ENCODE measurements at regions not wholly inside any gene's neighbourhood (a gene's known extent, or its start where the extent isn't known, plus 50 kb on each side); places are given as distances from the start of the nearest gene placed in this dataset.
"Not testable (repeated sequence)": the region's sequence is repeated elsewhere in the genome, so short reads cannot be mapped to it uniquely, and the experiment has no call there.

- WGBS, 4 donors = 64 to 80% (median 70%) methylated on average over 5 of the region's 5 CpGs
- no peaks in the 10 kb centered on the region for H3K4me1 ChIP-seq (replicated peaks in 1 of 2)
- no peak overlapping the region for H3K27ac ChIP-seq
- H3K27me3 ChIP-seq = no peaks in the 10 kb centered on the region
- intact Hi-C loops (cut with DNase I) = no loop called here
- no peaks in the 10 kb centered on the region for H3K36me3 ChIP-seq (replicated peaks in 1 of 2)
- TF ChIP-seq POLR2A (IDR thresholded peaks at IDR 0.05) (no peak), CTCF (IDR thresholded peaks at IDR 0.05) (no peak)
- H3K9me3 ChIP-seq (replicated peaks in 1 of 3) = peaks cover 0 to 4% (median 0%) of the 10 kb centered on the region in 3 donors
- no peak for DNase-seq
- no peak overlapping the region for H3K4me3 ChIP-seq
These were observed 314.3 kb downstream of the BRD1 start for GRCh38 chr22:49513358-49513851.

GRCh38 chr22:49512487-49513165 is 315.0 kb downstream of the BRD1 start:
- Histone ChIP-seq H3K27ac (no peak overlapping the region), H3K4me3 (no peak overlapping the region), H3K9me3 (replicated peaks in 1 of 3) (peaks cover 0 to 4% (median 0%) of the 10 kb centered on the region in 3 donors), H3K4me1 (replicated peaks in 1 of 2) (no peaks in the 10 kb centered on the region), H3K36me3 (replicated peaks in 1 of 2) (no peaks in the 10 kb centered on the region), H3K27me3 (no peaks in the 10 kb centered on the region)
- 62 to 73% (median 63%) methylated on average over 13 of the region's 13 CpGs for WGBS, 4 donors
- intact Hi-C loops (cut with DNase I) = no loop called here
- no peak for DNase-seq
- TF ChIP-seq POLR2A (IDR thresholded peaks at IDR 0.05) = no peak
- TF ChIP-seq CTCF (IDR thresholded peaks at IDR 0.05) = no peak

- H3K4me1 ChIP-seq (replicated peaks in 1 of 2); H3K27ac ChIP-seq; H3K4me3 ChIP-seq; DNase-seq; H3K27me3 ChIP-seq; H3K36me3 ChIP-seq (replicated peaks in 1 of 2); H3K9me3 ChIP-seq (replicated peaks in 1 of 3); intact Hi-C loops (cut with DNase I): not testable (repeated sequence)
- 79 to 97% (median 87%) methylated on average over 4 to 5 of the region's 5 CpGs for WGBS, 4 donors
These were observed 316.1 kb downstream of the BRD1 start for GRCh38 chr22:49511393-49512189.

GRCh38 chr22:49510718-49511117 is 317.0 kb downstream of the BRD1 start:
- TF ChIP-seq POLR2A (IDR thresholded peaks at IDR 0.05) (no peak), CTCF (IDR thresholded peaks at IDR 0.05) (no peak)
- H3K36me3 ChIP-seq (replicated peaks in 1 of 2) = no peaks in the 10 kb centered on the region

More at GRCh38 chr22:49510718-49511117, 317.0 kb downstream of the BRD1 start:
- H3K27ac ChIP-seq = no peak overlapping the region
- H3K9me3 ChIP-seq (replicated peaks in 1 of 3) = peaks cover 0 to 4% (median 0%) of the 10 kb centered on the region in 3 donors
- 78 to 84% (median 80%) methylated on average over 1 of the region's 1 CpG for WGBS, 4 donors
- H3K4me3 ChIP-seq = no peak overlapping the region
- H3K27me3 ChIP-seq = no peaks in the 10 kb centered on the region
- DNase-seq = no peak
- H3K4me1 ChIP-seq (replicated peaks in 1 of 2) = no peaks in the 10 kb centered on the region
- intact Hi-C loops (cut with DNase I) = no loop called here

Data from adrenal gland (tissue), 9 donors.